Kidney glomerular epithelial cell (primary cell): ENCODE measurements at regions not wholly inside any gene's neighbourhood (a gene's known extent, or its start where the extent isn't known, plus 50 kb on each side); places are given as distances from the start of the nearest gene placed in this dataset.

Experiments used
- DNase-seq: peaks from one replicate; lab custom pipeline; 2025; lab: John Stamatoyannopoulos, UW

GRCh38 chr13:85288698-85289097 lies 510.5 kb downstream of the SLITRK6 start:
- no peak for DNase-seq

DNA sequence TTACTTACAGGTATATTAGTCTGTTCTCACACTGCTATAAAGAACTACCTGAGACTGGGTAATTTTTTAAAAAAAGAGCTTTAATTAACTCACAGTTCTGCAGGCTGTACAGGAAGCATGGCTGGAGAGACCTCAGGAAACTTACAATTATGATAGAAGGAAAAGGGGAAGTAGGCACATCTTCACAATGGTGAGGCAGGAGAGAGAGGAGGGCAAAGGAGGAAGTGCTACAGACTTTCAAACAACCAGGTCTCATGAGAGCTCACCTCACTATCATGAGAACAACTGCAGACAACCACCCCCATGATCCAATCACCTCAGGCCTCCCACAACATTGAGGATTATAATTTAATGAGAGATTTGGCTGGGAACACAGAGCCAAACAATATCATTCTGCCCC lies 511.7 kb downstream of the SLITRK6 start:
- DNase-seq = no peak

GRCh38 chr13:85286081-85286480 lies 513.1 kb downstream of the SLITRK6 start:
- no peak for DNase-seq

- no peak for DNase-seq
Observed at GRCh38 chr13:85284349-85284748, 514.9 kb downstream of the SLITRK6 start.

DNA sequence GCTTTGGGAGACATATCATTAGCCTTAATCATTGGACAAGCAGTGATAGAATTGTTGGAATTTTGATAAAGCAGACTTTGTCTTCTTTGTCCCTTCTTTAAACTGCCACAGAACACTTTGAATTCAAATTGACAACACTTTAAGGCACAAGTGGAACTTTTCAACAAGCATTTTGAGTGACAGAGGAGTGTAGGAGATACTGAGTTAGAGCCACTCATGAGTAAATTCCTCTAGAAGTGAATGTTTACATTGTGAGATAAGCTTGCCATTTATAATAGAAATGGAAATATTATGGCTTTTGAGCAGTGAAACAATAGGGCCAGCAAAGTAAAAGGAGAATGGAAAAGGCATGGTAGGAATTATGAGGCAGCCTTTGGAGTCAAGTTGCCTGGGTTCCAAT lies 515.8 kb downstream of the SLITRK6 start:
- DNase-seq = no peak

DNA sequence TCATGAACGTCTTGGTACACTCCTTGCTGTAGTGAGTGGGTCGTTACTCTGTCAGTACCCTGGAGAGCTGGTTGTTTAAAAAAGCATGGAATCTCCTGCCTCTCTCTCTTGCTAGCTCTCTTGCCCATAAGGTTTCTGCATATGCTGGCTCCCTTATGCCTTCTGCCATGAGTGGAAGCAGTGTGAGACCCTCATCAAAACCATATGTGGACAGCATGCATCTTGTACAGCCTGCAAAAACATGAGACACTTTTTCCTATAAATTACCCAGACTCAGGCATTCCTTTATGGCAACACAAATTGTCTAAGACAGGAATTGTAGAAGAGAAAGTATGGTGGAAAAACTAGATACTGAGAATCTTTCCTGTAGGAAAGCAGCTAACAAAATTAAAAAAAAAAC lies 516.3 kb downstream of the SLITRK6 start:
- no peak for DNase-seq

DNA sequence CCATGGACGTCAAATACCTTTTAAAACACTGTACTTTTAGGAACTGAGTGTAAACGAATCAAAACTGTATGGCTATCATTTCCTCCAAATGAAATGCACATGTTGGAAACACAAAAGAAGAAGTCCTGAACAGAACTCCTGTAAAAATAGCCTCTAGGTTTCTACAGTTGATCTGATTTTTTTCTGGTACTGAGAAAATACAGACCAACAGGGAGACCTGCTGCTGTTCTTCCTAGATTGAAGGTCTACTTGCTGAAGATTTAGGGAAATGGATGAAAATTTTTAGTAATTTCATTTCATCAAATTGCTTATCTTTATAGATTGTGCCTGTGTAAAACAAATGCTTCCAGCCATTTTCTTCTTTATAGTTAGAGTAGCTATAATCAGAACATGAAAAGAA lies 520.4 kb downstream of the SLITRK6 start:
- no peak for DNase-seq

DNA sequence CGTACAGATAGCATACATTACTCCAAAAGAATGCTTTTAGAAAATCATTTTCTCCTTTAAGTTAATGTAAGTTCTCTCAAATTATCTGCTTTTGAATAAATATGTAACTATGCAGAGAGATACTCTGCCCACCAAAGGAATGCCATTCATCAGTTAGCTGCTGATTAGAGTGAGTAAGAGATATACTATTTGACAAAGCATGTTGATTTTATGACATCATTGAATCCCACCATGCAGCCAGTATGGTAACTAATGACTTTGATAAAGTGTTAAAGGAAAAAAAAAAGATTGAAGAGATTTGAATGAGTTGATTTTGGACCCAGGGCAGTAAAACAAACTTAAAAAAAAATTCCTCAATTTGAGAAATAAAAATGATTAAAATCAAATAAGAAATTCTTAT lies 521.5 kb downstream of the SLITRK6 start:
- peak; percentile 50 for DNase-seq

DNA sequence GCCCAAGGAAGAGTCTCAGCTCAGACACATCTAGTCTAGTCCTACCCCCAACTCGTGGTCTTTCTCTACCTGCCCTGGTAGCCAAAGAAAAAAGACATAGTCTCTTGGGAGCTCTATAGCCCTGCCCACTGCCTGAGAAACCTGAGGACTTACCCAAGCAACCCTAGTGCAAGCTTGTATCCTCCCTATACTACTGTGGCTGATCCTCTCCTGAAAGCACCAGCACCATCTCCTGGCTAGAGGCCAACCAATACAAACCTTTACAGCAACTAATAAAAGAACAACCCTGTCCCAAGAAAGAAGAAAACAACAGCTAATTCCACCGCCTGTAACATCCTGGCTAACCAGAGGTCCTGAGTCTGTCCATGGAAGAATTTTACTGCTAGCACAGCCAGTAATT lies 532.4 kb downstream of the SLITRK6 start:
- DNase-seq = no peak

- no peak for DNase-seq
Observed at GRCh38 chr13:85266331-85266730, 532.9 kb downstream of the SLITRK6 start.

- DNase-seq = no peak
Observed at GRCh38 chr13:85265296-85265695, 533.9 kb downstream of the SLITRK6 start.

GRCh38 chr13:85262499-85262898 lies 536.7 kb downstream of the SLITRK6 start:
- DNase-seq = no peak

GRCh38 chr13:85261757-85262346 lies 537.4 kb downstream of the SLITRK6 start:
- DNase-seq = no peak

DNA sequence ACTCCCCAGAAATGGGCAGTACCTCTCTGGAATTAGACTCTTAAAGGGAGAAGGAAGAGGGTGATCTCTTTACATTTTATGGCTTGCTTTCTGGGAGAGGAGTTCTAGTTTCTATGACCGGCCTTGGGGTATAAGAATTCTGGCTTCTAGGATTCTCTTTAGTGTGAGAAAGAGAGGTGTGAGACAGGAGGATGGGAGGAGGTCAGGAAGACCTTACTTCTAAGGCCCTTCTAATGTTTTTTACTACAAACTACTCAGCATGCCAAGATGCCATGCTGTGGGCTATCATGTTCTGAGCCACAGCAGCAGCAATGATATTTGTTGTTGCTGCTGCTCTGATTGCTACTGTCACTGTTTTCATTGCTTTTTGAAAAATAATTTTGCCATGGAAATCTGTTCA lies 538.3 kb downstream of the SLITRK6 start:
- no peak for DNase-seq

GRCh38 chr13:85255978-85256377 lies 543.2 kb downstream of the SLITRK6 start:
- no peak for DNase-seq

DNA sequence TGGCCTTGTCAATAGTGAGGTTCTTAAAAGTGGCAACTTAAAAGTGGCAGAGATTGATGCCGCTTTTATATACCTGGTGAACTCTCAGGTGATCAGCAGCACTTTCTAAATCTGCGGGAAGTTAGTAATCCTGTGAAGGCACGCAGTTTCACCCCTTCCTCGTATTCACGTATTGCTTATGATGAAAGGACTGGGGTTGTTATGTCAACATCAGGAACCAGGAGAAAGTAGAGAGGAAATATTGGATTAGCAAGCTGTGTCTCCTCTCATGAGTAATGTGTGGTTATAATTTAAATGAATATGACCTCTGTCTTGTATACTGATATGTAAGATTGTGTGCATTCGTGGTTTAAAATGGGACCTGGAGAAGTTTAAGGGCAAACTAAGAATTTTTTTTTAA lies 544.6 kb downstream of the SLITRK6 start:
- DNase-seq = no peak

DNA sequence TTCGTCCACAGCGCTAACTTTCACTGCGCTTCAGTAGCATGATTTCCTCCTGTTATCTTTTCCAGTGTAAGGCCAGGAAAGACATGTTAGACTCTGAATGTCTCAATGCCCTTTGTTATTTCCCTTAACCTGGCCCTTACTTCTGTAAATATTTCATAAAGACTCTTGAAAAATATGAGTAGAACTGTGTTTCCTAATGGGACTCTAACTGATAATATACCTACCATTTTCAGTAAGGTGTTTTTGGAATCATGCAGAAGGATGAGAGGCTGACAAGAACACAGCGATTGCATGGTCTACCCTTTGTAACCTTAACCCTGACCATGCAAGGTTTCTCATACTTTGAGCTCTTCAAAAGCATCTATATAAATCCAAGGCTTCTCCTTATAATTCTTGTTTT lies 550.1 kb downstream of the SLITRK6 start:
- DNase-seq = no peak

GRCh38 chr13:85247780-85248179 lies 551.4 kb downstream of the SLITRK6 start:
- no peak for DNase-seq

DNA sequence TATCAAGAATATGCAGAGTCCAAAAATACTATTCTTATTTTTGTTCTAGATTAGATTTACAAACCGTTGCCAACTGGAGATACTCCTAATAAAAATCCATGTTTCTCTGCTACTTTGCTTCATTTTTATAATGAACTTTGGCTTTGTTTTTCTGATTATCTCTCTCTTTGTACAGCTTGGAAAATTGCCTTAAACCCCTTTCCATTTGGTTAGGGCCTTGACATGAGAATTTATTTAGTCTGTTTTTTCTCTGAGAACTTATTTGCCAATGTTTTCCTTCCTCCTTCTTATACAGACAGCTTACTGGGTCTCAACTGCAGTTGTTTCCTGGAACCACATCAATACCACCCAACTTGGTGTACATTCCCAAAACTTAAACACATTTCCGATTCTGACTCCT lies 555.4 kb downstream of the SLITRK6 start:
- no peak for DNase-seq

GRCh38 chr13:85241060-85241459 lies 558.2 kb downstream of the SLITRK6 start:
- DNase-seq = no peak

DNA sequence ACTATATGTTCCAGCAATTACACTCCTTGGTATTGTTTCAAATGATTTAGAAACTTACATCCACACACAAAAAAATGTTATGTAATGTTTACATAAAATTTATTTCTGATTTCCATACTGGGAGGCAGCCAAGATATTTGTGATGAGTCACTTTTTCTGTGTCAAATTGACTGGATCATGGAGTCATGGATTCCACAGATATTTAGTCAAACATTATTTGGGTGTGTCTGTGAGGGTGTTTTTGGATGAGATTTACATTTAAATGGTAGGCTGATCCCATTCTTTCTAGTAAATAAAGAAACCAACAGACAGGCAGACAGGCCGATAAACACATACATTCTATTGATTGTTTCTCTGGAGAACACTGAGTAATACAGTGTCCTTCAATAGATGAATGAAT lies 562.8 kb downstream of the SLITRK6 start:
- no peak for DNase-seq

DNA sequence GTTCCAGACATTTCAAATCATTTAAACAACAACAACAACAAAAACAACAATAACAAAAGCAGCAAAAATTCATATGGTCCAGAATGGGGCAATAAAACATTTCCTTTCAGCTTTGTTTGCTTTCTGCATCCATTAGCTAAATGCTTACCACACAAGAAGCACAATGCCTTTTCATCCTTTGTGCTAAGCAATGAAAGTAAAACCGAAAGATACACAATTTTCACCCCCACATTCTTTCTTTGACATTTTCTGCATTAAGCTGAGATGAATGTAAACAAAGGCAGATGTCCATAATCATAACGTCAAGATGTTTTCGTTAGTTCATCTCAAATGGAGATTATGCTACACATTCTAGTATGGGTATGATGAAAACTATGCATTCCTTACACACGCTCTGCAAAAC lies 568.5 kb downstream of the SLITRK6 start:
- no peak for DNase-seq

DNA sequence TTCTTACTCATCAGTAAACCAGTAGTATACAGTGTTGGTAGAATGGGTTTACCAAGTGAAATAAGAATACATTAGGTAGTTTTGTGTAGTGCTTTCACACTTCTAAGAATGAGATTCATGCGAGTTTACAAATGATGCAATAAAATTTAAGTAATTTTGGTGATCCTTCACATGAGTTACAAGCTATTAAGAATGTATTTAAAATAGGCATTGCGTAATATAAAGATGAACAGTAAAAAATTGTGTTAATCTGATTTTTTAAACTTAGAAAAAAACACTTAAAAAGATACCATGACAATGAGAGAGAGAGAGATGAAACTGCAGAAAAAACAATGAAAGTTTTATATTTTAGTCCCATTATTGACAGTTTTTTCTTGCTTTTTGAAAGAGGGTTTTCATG lies 570.5 kb downstream of the SLITRK6 start:
- no peak for DNase-seq

DNA sequence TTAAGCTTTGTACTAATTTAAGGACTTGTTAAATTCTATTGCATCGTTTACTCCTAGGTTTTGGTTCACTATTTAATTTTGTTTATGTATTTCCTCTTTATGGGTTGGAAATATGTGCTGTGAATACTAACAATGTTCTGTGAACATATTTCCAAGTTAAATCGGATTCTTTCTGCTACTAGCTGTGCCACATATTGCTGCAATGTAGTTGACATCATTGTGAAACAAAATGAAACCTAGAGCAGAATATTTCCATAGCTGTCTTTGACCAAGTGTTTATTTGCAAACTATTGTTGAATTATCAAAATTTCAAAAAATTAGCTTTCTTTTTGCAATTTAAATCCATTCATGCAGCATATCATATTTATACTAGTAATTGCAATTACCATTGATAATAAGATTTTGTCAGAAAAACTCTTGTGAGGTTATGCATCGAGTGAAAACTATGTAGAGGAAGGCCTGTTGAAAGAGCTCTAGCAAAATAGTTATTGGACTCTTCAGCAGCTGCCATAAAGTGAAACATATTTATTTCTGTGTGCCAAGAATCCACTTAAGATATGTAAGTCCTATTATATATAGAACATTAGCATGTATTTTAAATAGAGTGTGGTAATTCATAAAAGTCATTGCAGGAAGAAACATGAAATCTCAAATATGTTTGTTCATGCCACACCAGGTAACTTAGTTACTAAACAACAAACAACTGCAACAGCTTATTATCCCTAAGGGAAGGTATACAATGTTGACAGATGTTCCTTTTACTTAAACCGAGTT lies 575.1 kb downstream of the SLITRK6 start:
- DNase-seq = no peak
